Trophoblast cell (in vitro differentiated cells and primary cell): ENCODE measurements at regions not wholly inside any gene's neighbourhood (a gene's known extent, or its start where the extent isn't known, plus 50 kb on each side); places are given as distances from the start of the nearest gene placed in this dataset.

Experiments
- DNase-seq, 2 donors: peaks; one replicate each; pipeline ENCODE4 v3.0.0-alpha.2; 2016
- H2AFZ ChIP-seq: 2 replicates; pipeline ENCODE4 v1.6.1; 2013; ENCODE audit warnings: low read length, moderate library complexity, mild to moderate bottlenecking; ENCODE audit not compliant: insufficient read depth, poor library complexity
- H2AK5ac ChIP-seq: 2 replicates; pipeline ENCODE4 v1.6.1; 2013; ENCODE audit warnings: mild to moderate bottlenecking, low read length
- H2BK120ac ChIP-seq: 2 replicates; pipeline ENCODE4 v1.6.1; 2013; ENCODE audit warnings: low read length, mild to moderate bottlenecking, moderate library complexity; ENCODE audit not compliant: insufficient read depth, poor library complexity
- H2BK12ac ChIP-seq: 2 replicates; pipeline ENCODE4 v1.6.1; 2013; ENCODE audit warnings: mild to moderate bottlenecking, low read length, moderate library complexity
- H2BK5ac ChIP-seq: 2 replicates; pipeline ENCODE4 v1.6.1; 2013; ENCODE audit warnings: low read length, low read depth, moderate library complexity, mild to moderate bottlenecking; ENCODE audit not compliant: poor library complexity
- H3K14ac ChIP-seq: 2 replicates; pipeline ENCODE4 v1.6.1; 2013; ENCODE audit warnings: mild to moderate bottlenecking, low read length
- H3K18ac ChIP-seq: 2 replicates; pipeline ENCODE4 v1.6.1; 2013; ENCODE audit warnings: mild to moderate bottlenecking, low read length
- H3K23ac ChIP-seq: 2 replicates; pipeline ENCODE4 v1.6.1; 2013; ENCODE audit warnings: low read length
- H3K27ac ChIP-seq: 2 replicates; pipeline ENCODE4 v1.5.1; 2013; ENCODE audit warnings: low read depth, mild to moderate bottlenecking, inconsistent platforms, low read length, moderate library complexity
- H3K27me3 ChIP-seq: 2 replicates; pipeline ENCODE4 v1.6.1; 2013; ENCODE audit warnings: inconsistent platforms, mild to moderate bottlenecking, low read length, moderate library complexity; ENCODE audit not compliant: insufficient read depth
- H3K36me3 ChIP-seq, 2 experiments: 1 replicate in 1 of 2; 2 replicates in 1 of 2; pipeline ENCODE4 v1.6.1; 2013; ENCODE audit warnings: low read length in 2 of 2, mild to moderate bottlenecking in 2 of 2, moderate library complexity in 1 of 2; ENCODE audit not compliant: insufficient read depth in 2 of 2, control insufficient read depth in 1 of 2
- H3K4ac ChIP-seq: 2 replicates; pipeline ENCODE4 v1.6.1; 2013; ENCODE audit warnings: low read depth, mild to moderate bottlenecking, low read length, moderate library complexity
- H3K4me1 ChIP-seq, 2 experiments: 1 replicate in 1 of 2; 2 replicates in 1 of 2; pipeline ENCODE4 v1.6.1; 2013; ENCODE audit warnings: low read length in 2 of 2, mild to moderate bottlenecking in 2 of 2, moderate library complexity in 1 of 2; ENCODE audit not compliant: insufficient read depth in 2 of 2, control insufficient read depth in 1 of 2
- H3K4me2 ChIP-seq: 2 replicates; pipeline ENCODE4 v1.6.1; 2013; ENCODE audit warnings: inconsistent platforms, mild to moderate bottlenecking, low read length, moderate library complexity
- H3K4me3 ChIP-seq: 2 replicates; pipeline ENCODE4 v1.5.1; 2013; ENCODE audit warnings: mild to moderate bottlenecking, low read depth, low read length, inconsistent platforms
- H3K79me1 ChIP-seq: one replicate; pipeline ENCODE4 v1.6.1; 2013; ENCODE audit warnings: low read length
- H3K79me2 ChIP-seq: 2 replicates; pipeline ENCODE4 v1.6.1; 2013; ENCODE audit warnings: low read length, mild to moderate bottlenecking; ENCODE audit not compliant: control insufficient read depth, insufficient read depth, poor library complexity
- H3K9ac ChIP-seq: 2 replicates; pipeline ENCODE4 v1.6.1; 2013; ENCODE audit warnings: mild to moderate bottlenecking, low read length
- H3K9me3 ChIP-seq: 2 replicates; pipeline ENCODE4 v1.6.1; 2013; ENCODE audit warnings: low read depth, mild to moderate bottlenecking, control low read depth, inconsistent platforms, low read length; ENCODE audit not compliant: insufficient read depth
- H4K12ac ChIP-seq: 2 replicates; pipeline ENCODE4 v1.6.1; 2013; ENCODE audit warnings: low read depth, mild to moderate bottlenecking, low read length, moderate library complexity
- H4K8ac ChIP-seq: 2 replicates; pipeline ENCODE4 v1.6.1; 2013; ENCODE audit warnings: low read depth, mild to moderate bottlenecking, low read length, moderate library complexity
- H4K91ac ChIP-seq: one replicate; pipeline ENCODE4 v1.6.1; 2013; ENCODE audit warnings: low read depth, mild to moderate bottlenecking, low read length, moderate library complexity
- WGBS: extraction: QIAGEN DNeasy Blood & Tissue Kit; methylation state at CpG from one replicate; pipeline ENCODE4 v1.1.7; 2013; ENCODE audit warnings: missing lambda C conversion rate; ENCODE audit not compliant: insufficient read length, insufficient coverage; ENCODE audit errors: extremely low coverage; 5-methylcytosine and 5-hydroxymethylcytosine counted together

- peaks cover 3 to 7% of the 10 kb centered on the region in 2 experiments for H3K4me1 ChIP-seq
- no peak overlapping the region for H3K27ac ChIP-seq
- no CpG with 5 or more reads among the region's 14 CpGs for WGBS
- H3K36me3 ChIP-seq = no peaks in the 10 kb centered on the region
- H3K18ac ChIP-seq = no peak overlapping the region
- H3K9me3 ChIP-seq = no peaks in the 10 kb centered on the region
- no peaks in the 10 kb centered on the region for H3K79me1 ChIP-seq
- H2BK12ac ChIP-seq = no peak overlapping the region
- no peak overlapping the region for H2AFZ ChIP-seq
- DNase-seq = no peak
- no peaks in the 10 kb centered on the region for H3K27me3 ChIP-seq
- no peak overlapping the region for H2BK5ac ChIP-seq
- no peak overlapping the region for H3K23ac ChIP-seq
- no peak overlapping the region for H4K12ac ChIP-seq
- H4K8ac ChIP-seq = no peak overlapping the region
- H3K4me2 ChIP-seq = no peak overlapping the region
- no peak overlapping the region for H3K14ac ChIP-seq
- H3K4ac ChIP-seq = no peak overlapping the region
- H2BK120ac ChIP-seq = no peak overlapping the region
- H3K79me2 ChIP-seq = no peaks in the 10 kb centered on the region
- H2AK5ac ChIP-seq = no peak overlapping the region
- no peak overlapping the region for H4K91ac ChIP-seq
- no peak overlapping the region for H3K9ac ChIP-seq
- H3K4me3 ChIP-seq = no peak overlapping the region
Observed at GRCh38 chr15:69810431-69811354, 287.0 kb downstream of the TLE3 start.

GRCh38 chr15:69812861-69813261, 284.9 kb downstream of the TLE3 start:
- H3K4ac ChIP-seq = no peak overlapping the region
- no peak overlapping the region for H3K23ac ChIP-seq
- no peak overlapping the region for H2BK5ac ChIP-seq
- peaks cover 3 to 7% of the 10 kb centered on the region in 2 experiments for H3K4me1 ChIP-seq
- no peaks in the 10 kb centered on the region for H3K9me3 ChIP-seq
- no peak overlapping the region for H3K9ac ChIP-seq
- no peaks in the 10 kb centered on the region for H3K36me3 ChIP-seq
- no peaks in the 10 kb centered on the region for H3K27me3 ChIP-seq
- H2BK12ac ChIP-seq = no peak overlapping the region
- no peak overlapping the region for H3K14ac ChIP-seq
- peak in 1 of 2 donors; percentile 43 for DNase-seq
- H3K4me2 ChIP-seq = no peak overlapping the region
- no peak overlapping the region for H3K4me3 ChIP-seq
- no peak overlapping the region for H4K12ac ChIP-seq
- H2AK5ac ChIP-seq = no peak overlapping the region
- H3K79me2 ChIP-seq = no peaks in the 10 kb centered on the region
- H3K18ac ChIP-seq = no peak overlapping the region
- no peak overlapping the region for H2BK120ac ChIP-seq
- no peak overlapping the region for H3K27ac ChIP-seq
- H2AFZ ChIP-seq = no peak overlapping the region
- H3K79me1 ChIP-seq = no peaks in the 10 kb centered on the region
- WGBS = no CpG with 5 or more reads among the region's 20 CpGs
- H4K91ac ChIP-seq = no peak overlapping the region
- H4K8ac ChIP-seq = no peak overlapping the region

- Histone ChIP-seq H3K27me3 (no peaks in the 10 kb centered on the region), H2BK5ac (no peak overlapping the region), H2AFZ (no peak overlapping the region), H3K4me2 (no peak overlapping the region), H3K36me3 (no peaks in the 10 kb centered on the region), H3K14ac (no peak overlapping the region), H3K79me1 (no peaks in the 10 kb centered on the region), H3K4ac (no peak overlapping the region), H4K12ac (no peak overlapping the region), H2AK5ac (no peak overlapping the region), H3K9ac (no peak overlapping the region), H4K8ac (no peak overlapping the region), H3K4me1 (peaks cover 3 to 7% of the 10 kb centered on the region in 2 experiments), H3K9me3 (no peaks in the 10 kb centered on the region), H3K18ac (no peak overlapping the region), H2BK120ac (no peak overlapping the region), H4K91ac (no peak overlapping the region), H2BK12ac (no peak overlapping the region), H3K79me2 (no peaks in the 10 kb centered on the region), H3K27ac (no peak overlapping the region), H3K23ac (no peak overlapping the region), H3K4me3 (no peak overlapping the region)
- peak; percentile 41 to 52 for DNase-seq
- no CpG with 5 or more reads among the region's 7 CpGs for WGBS
Observed at GRCh38 chr15:69813881-69814280, 283.8 kb downstream of the TLE3 start.

- Histone ChIP-seq H3K4me1 (peaks cover 3 to 7% of the 10 kb centered on the region in 2 experiments), H3K23ac (no peak overlapping the region), H2AFZ (no peak overlapping the region), H2BK5ac (no peak overlapping the region), H3K9ac (no peak overlapping the region), H3K4ac (no peak overlapping the region), H3K14ac (no peak overlapping the region), H4K8ac (no peak overlapping the region), H2BK120ac (no peak overlapping the region), H3K18ac (no peak overlapping the region), H3K79me2 (no peaks in the 10 kb centered on the region), H3K9me3 (no peaks in the 10 kb centered on the region), H4K12ac (no peak overlapping the region), H3K4me2 (no peak overlapping the region), H2BK12ac (no peak overlapping the region), H3K27me3 (no peaks in the 10 kb centered on the region), H3K36me3 (no peaks in the 10 kb centered on the region), H3K79me1 (no peaks in the 10 kb centered on the region), H4K91ac (no peak overlapping the region), H3K4me3 (no peak overlapping the region), H2AK5ac (no peak overlapping the region), H3K27ac (no peak overlapping the region)
- WGBS = no CpG with 5 or more reads among the region's 9 CpGs
- no peak for DNase-seq
Observed at GRCh38 chr15:69814932-69815331, 282.8 kb downstream of the TLE3 start.
